ENCODE measurements at regions not wholly inside any gene's neighbourhood (a gene's known extent, or its start where the extent isn't known, plus 50 kb on each side); places are given as distances from the start of the nearest gene placed in this dataset.

GRCh38 chr18:72601944-72602343 lies 57.8 kb upstream of the CBLN2 start:
- no peak for DNase-seq (ENCODE audit: extremely low read depth, low read depth, low spot score)

DNA sequence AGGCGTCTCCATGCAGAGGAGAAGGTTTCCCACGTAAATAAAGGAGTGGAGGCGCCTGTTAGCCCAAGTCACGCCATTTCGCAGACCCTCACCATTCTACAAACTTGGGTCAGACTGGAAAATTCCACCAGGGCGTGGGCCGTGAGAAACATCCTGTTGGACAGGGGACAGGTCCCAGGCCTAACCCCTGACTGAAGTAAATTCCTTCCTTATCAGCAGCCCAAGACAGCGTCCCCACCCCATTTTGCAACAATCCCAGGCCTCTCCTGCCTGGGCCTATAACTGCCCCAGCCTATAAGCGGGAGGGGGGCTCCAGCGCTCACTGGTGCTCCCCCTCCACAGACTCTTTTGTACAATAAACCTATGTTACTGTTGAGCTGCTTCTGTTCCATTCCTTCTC lies 57.3 kb upstream of the CBLN2 start:
- DNase-seq (ENCODE audit: extremely low read depth, low read depth, low spot score), result no peak

Data from glomerular endothelial cell (primary cell).